ENCODE measurements at regions not wholly inside any gene's neighbourhood (a gene's known extent, or its start where the extent isn't known, plus 50 kb on each side); places are given as distances from the start of the nearest gene placed in this dataset.

DNA sequence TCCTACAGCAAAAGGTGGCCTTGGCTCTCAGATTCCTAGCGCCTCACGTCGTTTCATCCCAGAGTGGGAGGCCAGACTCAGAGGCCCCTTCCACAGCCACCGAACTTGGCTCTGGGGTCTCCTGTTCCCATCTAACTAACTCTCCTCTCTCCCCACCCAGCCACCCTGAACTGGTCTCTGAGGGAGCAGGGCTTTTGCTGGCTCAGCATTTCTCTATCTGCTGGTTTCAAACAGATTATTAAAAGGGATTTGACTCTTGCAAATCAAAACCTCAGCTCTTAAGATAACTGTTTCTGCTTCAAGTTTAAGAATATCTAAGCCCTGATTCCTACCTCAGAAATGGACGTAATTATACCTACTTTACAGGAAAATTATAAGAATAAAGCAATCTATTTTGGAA lies 91.0 kb upstream of the ATP1B1 start:
- H3K9me3 Mint-ChIP-seq = peaks cover 0 to 1% (median 0%) of the 10 kb centered on the region in 8 donors
- H3K36me3 Mint-ChIP-seq = no peaks in the 10 kb centered on the region
- H3K4me3 Mint-ChIP-seq = no peak overlapping the region
- H3K4me1 ChIP-seq (ENCODE audit: insufficient read depth, low read length) = no peaks in the 10 kb centered on the region
- peaks cover 0 to 4% (median 2%) of the 10 kb centered on the region in 4 donors for H3K4me1 Mint-ChIP-seq
- no peak for DNase-seq
- H3K27ac Mint-ChIP-seq = peak overlapping the region in 1 of 7 donors; percentile 21
- no peak overlapping the region for H3K4me3 ChIP-seq (ENCODE audit: low read length in 2 of 2)
- ChIA-PET CTCF (ENCODE audit: partially characterized antibody) (no interaction called here), POLR2A (ENCODE audit: partially characterized antibody) (no interaction called here)
- H3K27me3 ChIP-seq (ENCODE audit: insufficient read depth, low read length) = no peaks in the 10 kb centered on the region
- no peaks in the 10 kb centered on the region for H3K9me3 ChIP-seq (ENCODE audit: control insufficient read depth in 1 of 2, low read length in 2 of 2)
- H3K27ac ChIP-seq (ENCODE audit: low read depth, low read length) = no peak overlapping the region
- H3K27me3 Mint-ChIP-seq = peaks cover 0 to 4% of the 10 kb centered on the region in 2 donors
- intact Hi-C loops (cut with micrococcal nuclease) = no loop called here
- H3K36me3 ChIP-seq (ENCODE audit: insufficient read depth, low read length) = no peaks in the 10 kb centered on the region

- Mint-ChIP-seq H3K36me3 (no peaks in the 10 kb centered on the region), H3K9me3 (peaks cover 0 to 1% (median 0%) of the 10 kb centered on the region in 8 donors), H3K27ac (no peak overlapping the region), H3K4me1 (peaks cover 0 to 4% (median 2%) of the 10 kb centered on the region in 4 donors), H3K4me3 (no peak overlapping the region), H3K27me3 (peaks cover 3 to 9% of the 10 kb centered on the region in 2 donors)
- Histone ChIP-seq H3K4me3 (ENCODE audit: low read length in 2 of 2) (no peak overlapping the region), H3K27me3 (ENCODE audit: insufficient read depth, low read length) (no peaks in the 10 kb centered on the region), H3K36me3 (ENCODE audit: insufficient read depth, low read length) (no peaks in the 10 kb centered on the region), H3K4me1 (ENCODE audit: insufficient read depth, low read length) (no peaks in the 10 kb centered on the region), H3K27ac (ENCODE audit: low read depth, low read length) (no peak overlapping the region), H3K9me3 (ENCODE audit: control insufficient read depth in 1 of 2, low read length in 2 of 2) (no peaks in the 10 kb centered on the region)
- ChIA-PET POLR2A (ENCODE audit: partially characterized antibody) (no interaction called here), CTCF (ENCODE audit: partially characterized antibody) (no interaction called here)
- no peak for DNase-seq
- intact Hi-C loops (cut with micrococcal nuclease) = no loop called here
Measured at GRCh38 chr1:169018751-169019150, 87.7 kb upstream of the ATP1B1 start.

GRCh38 chr1:169019419-169020058 lies 87.0 kb upstream of the ATP1B1 start:
- no peak overlapping the region for H3K27ac ChIP-seq (ENCODE audit: low read depth, low read length)
- ChIA-PET CTCF (ENCODE audit: partially characterized antibody) (no interaction called here), POLR2A (ENCODE audit: partially characterized antibody) (no interaction called here)
- no peaks in the 10 kb centered on the region for H3K4me1 ChIP-seq (ENCODE audit: insufficient read depth, low read length)
- Mint-ChIP-seq H3K9me3 (peaks cover 0 to 3% (median 0%) of the 10 kb centered on the region in 8 donors), H3K27ac (no peak overlapping the region), H3K4me3 (no peak overlapping the region), H3K4me1 (peaks cover 0 to 6% (median 2%) of the 10 kb centered on the region in 4 donors), H3K36me3 (no peaks in the 10 kb centered on the region), H3K27me3 (peaks cover 3 to 9% of the 10 kb centered on the region in 2 donors)
- H3K36me3 ChIP-seq (ENCODE audit: insufficient read depth, low read length) = no peaks in the 10 kb centered on the region
- DNase-seq = no peak
- no peaks in the 10 kb centered on the region for H3K27me3 ChIP-seq (ENCODE audit: insufficient read depth, low read length)
- H3K9me3 ChIP-seq (ENCODE audit: control insufficient read depth in 1 of 2, low read length in 2 of 2) = no peaks in the 10 kb centered on the region
- intact Hi-C loops (cut with micrococcal nuclease) = no loop called here
- H3K4me3 ChIP-seq (ENCODE audit: low read length in 2 of 2) = no peak overlapping the region

DNA sequence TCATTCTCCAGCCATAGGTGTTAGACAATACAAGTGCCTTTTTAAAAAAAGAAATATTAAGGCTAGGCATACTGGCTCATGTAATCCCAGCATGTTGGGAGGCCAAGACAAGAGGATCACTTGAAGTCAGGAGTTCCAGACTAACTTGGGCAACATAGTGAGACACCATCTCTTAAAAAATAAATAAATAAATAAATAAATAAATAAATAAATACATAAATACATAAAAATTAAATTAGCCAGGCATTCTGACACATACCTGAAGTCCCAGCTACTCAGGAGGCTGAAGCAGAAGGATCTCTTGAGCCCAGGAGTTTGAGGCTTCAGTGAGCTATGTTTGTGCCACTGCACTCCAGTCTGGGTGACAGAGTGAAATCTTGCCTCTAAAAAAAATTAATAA lies 85.8 kb upstream of the ATP1B1 start:
- Histone ChIP-seq H3K36me3 (ENCODE audit: insufficient read depth, low read length) (no peaks in the 10 kb centered on the region), H3K27me3 (ENCODE audit: insufficient read depth, low read length) (no peaks in the 10 kb centered on the region), H3K27ac (ENCODE audit: low read depth, low read length) (no peak overlapping the region), H3K9me3 (ENCODE audit: control insufficient read depth in 1 of 2, low read length in 2 of 2) (no peaks in the 10 kb centered on the region), H3K4me3 (ENCODE audit: low read length in 2 of 2) (no peak overlapping the region), H3K4me1 (ENCODE audit: insufficient read depth, low read length) (no peaks in the 10 kb centered on the region)
- Mint-ChIP-seq H3K4me1 (peaks cover 0 to 6% (median 2%) of the 10 kb centered on the region in 4 donors), H3K4me3 (no peak overlapping the region), H3K27ac (no peak overlapping the region), H3K27me3 (peaks cover 3 to 9% of the 10 kb centered on the region in 2 donors), H3K36me3 (no peaks in the 10 kb centered on the region), H3K9me3 (peaks cover 0 to 3% (median 0%) of the 10 kb centered on the region in 8 donors)
- no peak for DNase-seq
- POLR2A ChIA-PET (ENCODE audit: partially characterized antibody) = no interaction called here
- intact Hi-C loops (cut with micrococcal nuclease) = no loop called here
- CTCF ChIA-PET (ENCODE audit: partially characterized antibody) = no interaction called here

- Mint-ChIP-seq H3K4me1 (peaks cover 0 to 6% (median 1%) of the 10 kb centered on the region in 4 donors), H3K27ac (no peak overlapping the region), H3K9me3 (peaks cover 0 to 3% (median 0%) of the 10 kb centered on the region in 8 donors), H3K4me3 (no peak overlapping the region), H3K27me3 (peaks cover 4 to 9% of the 10 kb centered on the region in 2 donors), H3K36me3 (no peaks in the 10 kb centered on the region)
- no peaks in the 10 kb centered on the region for H3K9me3 ChIP-seq (ENCODE audit: control insufficient read depth in 1 of 2, low read length in 2 of 2)
- H3K27me3 ChIP-seq (ENCODE audit: insufficient read depth, low read length) = no peaks in the 10 kb centered on the region
- H3K4me3 ChIP-seq (ENCODE audit: low read length in 2 of 2) = no peak overlapping the region
- no peaks in the 10 kb centered on the region for H3K4me1 ChIP-seq (ENCODE audit: insufficient read depth, low read length)
- H3K36me3 ChIP-seq (ENCODE audit: insufficient read depth, low read length) = no peaks in the 10 kb centered on the region
- no peak for DNase-seq
- intact Hi-C loops (cut with micrococcal nuclease) = no loop called here
- CTCF ChIA-PET (ENCODE audit: partially characterized antibody) = no interaction called here
- H3K27ac ChIP-seq (ENCODE audit: low read depth, low read length) = no peak overlapping the region
- POLR2A ChIA-PET (ENCODE audit: partially characterized antibody) = no interaction called here
Measured at GRCh38 chr1:169022648-169023047, 83.8 kb upstream of the ATP1B1 start.

DNA sequence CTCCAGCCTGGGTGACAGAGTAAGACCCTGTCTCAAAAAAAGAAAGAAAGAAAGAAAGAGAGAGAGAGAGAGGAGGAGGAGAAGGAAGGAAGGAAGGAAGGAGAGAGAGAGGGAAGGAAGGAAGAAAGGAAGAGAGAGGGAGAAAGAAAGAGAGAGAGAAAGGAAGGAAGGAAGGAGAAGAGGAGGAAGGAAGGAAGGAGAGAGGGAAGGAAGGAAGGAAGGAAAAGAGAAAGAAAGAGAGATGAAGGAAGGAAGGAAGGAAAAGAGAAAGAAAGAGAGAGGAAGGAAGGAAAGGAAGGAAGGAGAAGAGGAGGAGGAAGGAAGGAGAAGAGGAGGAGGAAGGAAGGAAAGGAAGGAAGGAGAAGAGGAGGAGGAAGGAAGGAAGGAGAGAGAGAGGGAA lies 82.2 kb upstream of the ATP1B1 start:
- Mint-ChIP-seq H3K36me3 (no peaks in the 10 kb centered on the region), H3K4me3 (no peak overlapping the region), H3K27me3 (peaks cover 4 to 5% of the 10 kb centered on the region in 2 donors), H3K27ac (peak overlapping the region in 4 of 7 donors; percentile 37 to 85 (median 72)), H3K9me3 (peaks cover 0 to 2% (median 0%) of the 10 kb centered on the region in 8 donors), H3K4me1 (peaks cover 0 to 1% (median 0%) of the 10 kb centered on the region in 4 donors)
- Histone ChIP-seq H3K27ac (ENCODE audit: low read depth, low read length) (no peak overlapping the region), H3K36me3 (ENCODE audit: insufficient read depth, low read length) (no peaks in the 10 kb centered on the region), H3K27me3 (ENCODE audit: insufficient read depth, low read length) (no peaks in the 10 kb centered on the region), H3K4me3 (ENCODE audit: low read length in 2 of 2) (no peak overlapping the region), H3K4me1 (ENCODE audit: insufficient read depth, low read length) (no peaks in the 10 kb centered on the region), H3K9me3 (ENCODE audit: control insufficient read depth in 1 of 2, low read length in 2 of 2) (no peaks in the 10 kb centered on the region)
- intact Hi-C loops (cut with micrococcal nuclease) = no loop called here
- ChIA-PET CTCF (ENCODE audit: partially characterized antibody) (no interaction called here), POLR2A (ENCODE audit: partially characterized antibody) (no interaction called here)
- no peak for DNase-seq

DNA sequence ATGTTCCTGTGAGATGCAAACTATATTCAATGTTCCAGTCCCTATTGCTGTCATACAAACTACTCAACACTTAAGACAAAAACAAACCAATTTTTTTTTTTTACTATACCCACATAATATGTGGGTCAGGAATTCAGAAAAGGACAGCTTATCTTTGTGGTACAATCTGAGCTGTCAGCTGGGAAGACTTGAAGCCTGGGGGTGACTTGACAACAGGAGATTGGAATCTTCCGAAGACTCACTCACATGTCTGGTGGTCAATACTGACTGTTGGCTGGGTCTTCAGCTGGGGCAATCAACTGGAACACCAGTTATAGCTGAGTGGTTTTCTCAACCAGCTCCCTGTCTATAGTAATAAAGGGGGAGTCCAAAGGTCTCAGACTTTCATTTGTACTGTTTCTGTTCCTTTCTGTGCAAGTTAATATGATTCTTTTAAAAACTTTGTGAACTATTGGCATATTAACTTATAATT lies 81.7 kb upstream of the ATP1B1 start:
- peaks cover 0 to 1% (median 0%) of the 10 kb centered on the region in 4 donors for H3K4me1 Mint-ChIP-seq
- intact Hi-C loops (cut with micrococcal nuclease) = no loop called here
- H3K4me3 Mint-ChIP-seq = no peak overlapping the region
- H3K27ac Mint-ChIP-seq = no peak overlapping the region
- no peaks in the 10 kb centered on the region for H3K4me1 ChIP-seq (ENCODE audit: insufficient read depth, low read length)
- H3K27me3 ChIP-seq (ENCODE audit: insufficient read depth, low read length) = no peaks in the 10 kb centered on the region
- no peak overlapping the region for H3K27ac ChIP-seq (ENCODE audit: low read depth, low read length)
- no peak for DNase-seq
- H3K9me3 ChIP-seq (ENCODE audit: control insufficient read depth in 1 of 2, low read length in 2 of 2) = no peaks in the 10 kb centered on the region
- ChIA-PET POLR2A (ENCODE audit: partially characterized antibody) (no interaction called here), CTCF (ENCODE audit: partially characterized antibody) (no interaction called here)
- H3K27me3 Mint-ChIP-seq = peaks cover 4 to 5% of the 10 kb centered on the region in 2 donors
- H3K36me3 Mint-ChIP-seq = no peaks in the 10 kb centered on the region
- H3K36me3 ChIP-seq (ENCODE audit: insufficient read depth, low read length) = no peaks in the 10 kb centered on the region
- no peak overlapping the region for H3K4me3 ChIP-seq (ENCODE audit: low read length in 2 of 2)
- H3K9me3 Mint-ChIP-seq = peaks cover 0 to 2% (median 0%) of the 10 kb centered on the region in 8 donors

Data from CD4-positive, alpha-beta memory T cell (primary cell).